Keratinocyte (primary cell): ENCODE measurements at regions not wholly inside any gene's neighbourhood (a gene's known extent, or its start where the extent isn't known, plus 50 kb on each side); places are given as distances from the start of the nearest gene placed in this dataset.

ENCODE experiments used
- DNase-seq: peaks from one replicate; pipeline ENCODE4 v3.0.0-alpha.2; 2011; ENCODE audit warnings: low read depth, missing footprints, low spot score
- FAIRE-seq: peaks from 2 replicates; lab custom pipeline; 2011; peaks lifted over from hg19 to GRCh38; lab: Jason Lieb, UNC
- H2AFZ ChIP-seq: 2 replicates; pipeline ENCODE4 v1.6.0; 2012; ENCODE audit warnings: low read length, control low read depth, inconsistent platforms; ENCODE audit not compliant: control insufficient read depth
- H3K27ac ChIP-seq: 2 replicates; pipeline ENCODE4 v1.5.1; 2011; ENCODE audit warnings: low read length; ENCODE audit not compliant: control insufficient read depth, insufficient read depth
- H3K27me3 ChIP-seq: 3 replicates; pipeline ENCODE4 v1.6.0; 2011; ENCODE audit warnings: low read length; ENCODE audit not compliant: control insufficient read depth, insufficient read depth; ENCODE audit errors: extremely low read depth
- H3K36me3 ChIP-seq, 2 experiments: 2 replicates in 1 of 2; 3 replicates in 1 of 2; pipeline ENCODE4 v1.5.1; 2011; ENCODE audit warnings: low read length in 2 of 2, mild to moderate bottlenecking in 1 of 2; ENCODE audit not compliant: control insufficient read depth in 2 of 2, insufficient read depth in 2 of 2; ENCODE audit errors: extremely low read depth in 1 of 2
- H3K4me1 ChIP-seq: 3 replicates; pipeline ENCODE4 v1.5.1; 2011; ENCODE audit warnings: low read length; ENCODE audit not compliant: control insufficient read depth, insufficient read depth; ENCODE audit errors: extremely low read depth
- H3K4me2 ChIP-seq: 3 replicates; pipeline ENCODE4 v1.6.0; 2011; ENCODE audit warnings: low read depth, low read length; ENCODE audit not compliant: control insufficient read depth, insufficient read depth; ENCODE audit errors: extremely low read depth
- H3K4me3 ChIP-seq, 3 experiments: fragments of 200-600 bp in 1 of 3; sonication (generic) in 1 of 3; 2 replicates in 2 of 3; 3 replicates in 1 of 3; pipeline ENCODE4 v1.5.1; 2011 to 2016; ENCODE audit warnings: low read length in 3 of 3, mild to moderate bottlenecking in 3 of 3, control low read depth in 2 of 3, inconsistent platforms in 1 of 3, low read depth in 1 of 3, mixed read lengths in 1 of 3, mixed run types in 1 of 3, moderate library complexity in 1 of 3; ENCODE audit not compliant: control insufficient read depth in 2 of 3, insufficient read depth in 2 of 3; ENCODE audit errors: extremely low read depth in 1 of 3
- H3K79me2 ChIP-seq: 2 replicates; pipeline ENCODE4 v1.6.0; 2012; ENCODE audit warnings: low read length; ENCODE audit not compliant: control insufficient read depth, insufficient read depth
- H3K9ac ChIP-seq: 3 replicates; pipeline ENCODE4 v1.6.0; 2011; ENCODE audit warnings: low read length; ENCODE audit not compliant: control insufficient read depth, insufficient read depth; ENCODE audit errors: extremely low read depth
- H3K9me1 ChIP-seq: 3 replicates; pipeline ENCODE4 v1.6.0; 2011; ENCODE audit warnings: low read length; ENCODE audit not compliant: control insufficient read depth, insufficient read depth; ENCODE audit errors: extremely low read depth
- H3K9me3 ChIP-seq: 2 replicates; pipeline ENCODE4 v1.5.1; 2012; ENCODE audit warnings: low read depth, low read length; ENCODE audit not compliant: control insufficient read depth
- H4K20me1 ChIP-seq: 3 replicates; pipeline ENCODE4 v1.6.0; 2011; ENCODE audit warnings: low read length; ENCODE audit not compliant: control insufficient read depth, insufficient read depth; ENCODE audit errors: extremely low read depth
- EZH2 ChIP-seq: IDR thresholded peaks from one replicate; pipeline ENCODE4 v1.6.1; 2012; ENCODE audit warnings: inconsistent platforms, mild to moderate bottlenecking, low read length, moderate library complexity
- dilution Hi-C: fragments of 300-500 bp; cut with MboI; formaldehyde crosslinking; loops from one replicate; pipeline ENCODE4 v1.7.0; 2020; ENCODE audit warnings: low sequenced_read_pairs; ENCODE audit not compliant: extremely low pct_ligation_motif_present
- TF ChIP-seq, protein P1 (sequence below), 3 experiments: IDR thresholded peaks in 1 of 3; conservative IDR thresholded peaks in 1 of 3; optimal IDR thresholded peaks in 1 of 3; 2 replicates in 2 of 3; 3 replicates in 1 of 3; pipeline versions ENCODE3 to v1.5.1; 2011; ENCODE audit warnings: low read length in 3 of 3, mild to moderate bottlenecking in 3 of 3, moderate library complexity in 2 of 3, control low read depth in 1 of 3, inconsistent platforms in 1 of 3; ENCODE audit not compliant: insufficient read depth in 2 of 3; ENCODE audit errors: extremely low read depth in 1 of 3

GRCh38 chr3:13177641-13178040 lies 104.4 kb upstream of the IQSEC1 start:
- no peak overlapping the region for H3K4me3 ChIP-seq
- no peak overlapping the region for H3K9ac ChIP-seq
- H3K36me3 ChIP-seq: no peaks in the 10 kb centered on the region
- H3K9me1 ChIP-seq: no peaks in the 10 kb centered on the region
- H4K20me1 ChIP-seq: no peaks in the 10 kb centered on the region
- no peaks in the 10 kb centered on the region for H3K79me2 ChIP-seq
- dilution Hi-C loops: no loop called here
- no peak for DNase-seq
- H3K9me3 ChIP-seq: peaks cover 4% of the 10 kb centered on the region
- no peak overlapping the region for H3K4me2 ChIP-seq
- H3K4me1 ChIP-seq: no peaks in the 10 kb centered on the region
- FAIRE-seq: no peak
- no peak overlapping the region for H3K27ac ChIP-seq
- H3K27me3 ChIP-seq: no peaks in the 10 kb centered on the region
- TF ChIP-seq, protein P1, sequence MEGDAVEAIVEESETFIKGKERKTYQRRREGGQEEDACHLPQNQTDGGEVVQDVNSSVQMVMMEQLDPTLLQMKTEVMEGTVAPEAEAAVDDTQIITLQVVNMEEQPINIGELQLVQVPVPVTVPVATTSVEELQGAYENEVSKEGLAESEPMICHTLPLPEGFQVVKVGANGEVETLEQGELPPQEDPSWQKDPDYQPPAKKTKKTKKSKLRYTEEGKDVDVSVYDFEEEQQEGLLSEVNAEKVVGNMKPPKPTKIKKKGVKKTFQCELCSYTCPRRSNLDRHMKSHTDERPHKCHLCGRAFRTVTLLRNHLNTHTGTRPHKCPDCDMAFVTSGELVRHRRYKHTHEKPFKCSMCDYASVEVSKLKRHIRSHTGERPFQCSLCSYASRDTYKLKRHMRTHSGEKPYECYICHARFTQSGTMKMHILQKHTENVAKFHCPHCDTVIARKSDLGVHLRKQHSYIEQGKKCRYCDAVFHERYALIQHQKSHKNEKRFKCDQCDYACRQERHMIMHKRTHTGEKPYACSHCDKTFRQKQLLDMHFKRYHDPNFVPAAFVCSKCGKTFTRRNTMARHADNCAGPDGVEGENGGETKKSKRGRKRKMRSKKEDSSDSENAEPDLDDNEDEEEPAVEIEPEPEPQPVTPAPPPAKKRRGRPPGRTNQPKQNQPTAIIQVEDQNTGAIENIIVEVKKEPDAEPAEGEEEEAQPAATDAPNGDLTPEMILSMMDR (optimal IDR thresholded peaks at IDR 0.05 in 1 of 3, IDR thresholded peaks at IDR 0.05 in 1 of 3, conservative IDR thresholded peaks at IDR 0.05 in 1 of 3; ENCODE audit: extremely low read depth in 1 of 3, insufficient read depth in 2 of 3, low read length in 3 of 3): no peak
- no peak for TF ChIP-seq EZH2
- H2AFZ ChIP-seq: no peak overlapping the region

DNA sequence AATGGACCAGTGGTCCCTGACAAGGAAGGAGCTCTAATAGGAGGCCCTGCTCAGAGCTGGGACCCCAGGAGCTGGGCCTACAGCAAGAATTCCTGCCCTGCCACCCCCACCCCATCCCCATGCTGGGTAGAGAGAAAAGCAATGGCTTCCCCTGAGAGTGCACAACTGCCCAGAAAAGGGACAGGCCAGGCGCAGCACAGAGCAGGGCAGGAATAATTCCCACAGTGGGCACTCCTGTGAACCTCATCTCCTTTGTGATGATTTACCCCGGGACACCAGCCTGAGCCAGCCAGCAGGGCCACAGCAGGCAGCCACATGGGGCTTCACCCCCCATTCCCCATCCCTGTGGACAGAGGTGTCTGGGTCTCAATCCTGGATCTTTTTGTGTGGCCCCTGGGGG lies 104.0 kb upstream of the IQSEC1 start:
- FAIRE-seq (no peak), DNase-seq (no peak)
- Histone ChIP-seq H3K27me3 (no peaks in the 10 kb centered on the region), H3K4me1 (no peaks in the 10 kb centered on the region), H3K36me3 (no peaks in the 10 kb centered on the region), H3K4me3 (no peak overlapping the region), H3K4me2 (no peak overlapping the region), H2AFZ (no peak overlapping the region), H3K79me2 (no peaks in the 10 kb centered on the region), H4K20me1 (no peaks in the 10 kb centered on the region), H3K9ac (no peak overlapping the region), H3K9me3 (peaks cover 4% of the 10 kb centered on the region), H3K9me1 (no peaks in the 10 kb centered on the region), H3K27ac (no peak overlapping the region)
- dilution Hi-C loops: no loop called here
- TF ChIP-seq EZH2: no peak
- TF ChIP-seq, protein P1 (optimal IDR thresholded peaks at IDR 0.05 in 1 of 3, IDR thresholded peaks at IDR 0.05 in 1 of 3, conservative IDR thresholded peaks at IDR 0.05 in 1 of 3; ENCODE audit: extremely low read depth in 1 of 3, insufficient read depth in 2 of 3, low read length in 3 of 3): no peak
